Testis (tissue), 2 donors: ENCODE measurements at regions not wholly inside any gene's neighbourhood (a gene's known extent, or its start where the extent isn't known, plus 50 kb on each side); places are given as distances from the start of the nearest gene placed in this dataset.

Experiments used
- CTCF ChIP-seq, 3 experiments: fragments of 450-650 bp in 2 of 3; fragments of 200-600 bp in 1 of 3; sonication (generic) in 1 of 3; IDR thresholded peaks; one replicate each; pipeline ENCODE4 v1.5.1; 2016 to 2019; ENCODE audit warnings: antibody characterized with exemption in 3 of 3, mild to moderate bottlenecking in 2 of 3, moderate library complexity in 1 of 3
- POLR2A ChIP-seq: fragments of 450-650 bp; IDR thresholded peaks from one replicate; pipeline ENCODE4 v1.6.1; 2017; ENCODE audit warnings: antibody characterized with exemption, mild to moderate bottlenecking, moderate library complexity

GRCh38 chr15:36175741-36176291, 403.6 kb upstream of the CDIN1 start:
- TF ChIP-seq CTCF (IDR thresholded peaks at IDR 0.05) (no peak), POLR2A (no peak)
